ENCODE measurements at regions not wholly inside any gene's neighbourhood (a gene's known extent, or its start where the extent isn't known, plus 50 kb on each side); places are given as distances from the start of the nearest gene placed in this dataset.

GRCh38 chr2:766255-766654 lies 89.0 kb upstream of the TMEM18 start:
- no peak for DNase-seq
- Histone ChIP-seq H3K9me3 (ENCODE audit: control insufficient read depth, low read length) (no peaks in the 10 kb centered on the region), H3K27me3 (ENCODE audit: control insufficient read depth in 1 of 2, insufficient read depth in 1 of 2, low read length in 2 of 2) (no peaks in the 10 kb centered on the region), H2AFZ (ENCODE audit: low read depth, low read length) (no peak overlapping the region), H3K4me3 (ENCODE audit: insufficient read depth in 1 of 2, low read depth in 1 of 2, low read length in 2 of 2) (no peak overlapping the region), H3K14ac (ENCODE audit: low read length in 2 of 2) (no peak overlapping the region), H2BK120ac (ENCODE audit: low read depth, low read length) (no peak overlapping the region), H3K4me2 (ENCODE audit: low read length, poor library complexity, severe bottlenecking) (no peak overlapping the region), H3K4me1 (ENCODE audit: control insufficient read depth, insufficient read depth, low read depth, low read length) (peaks cover 14% of the 10 kb centered on the region), H2AK5ac (ENCODE audit: low read length, severe bottlenecking) (no peak overlapping the region), H3K9ac (ENCODE audit: low read length) (no peak overlapping the region), H4K91ac (ENCODE audit: low read length) (no peak overlapping the region), H3K18ac (ENCODE audit: low read depth in 1 of 2, low read length in 2 of 2) (no peak overlapping the region), H3K36me3 (ENCODE audit: control insufficient read depth in 1 of 2, insufficient read depth in 2 of 2, low read depth in 1 of 2, low read length in 2 of 2) (no peaks in the 10 kb centered on the region), H2BK12ac (ENCODE audit: low read length in 2 of 2) (no peak overlapping the region), H4K8ac (ENCODE audit: low read length) (no peak overlapping the region), H3K27ac (ENCODE audit: low read length, poor library complexity, severe bottlenecking) (no peak overlapping the region), H2BK5ac (ENCODE audit: low read depth, low read length, poor library complexity, severe bottlenecking) (no peak overlapping the region), H3K79me1 (replicated peaks; ENCODE audit: low read length, poor library complexity, severe bottlenecking) (no peaks in the 10 kb centered on the region), H3K4ac (ENCODE audit: low read depth in 1 of 2, low read length in 2 of 2) (no peak overlapping the region), H2BK15ac (ENCODE audit: low read depth, poor library complexity, severe bottlenecking) (no peak overlapping the region), H3K23ac (ENCODE audit: low read length in 2 of 2) (no peak overlapping the region)
- WGBS: 70% methylated on average over 13 of the region's 13 CpGs

GRCh38 chr2:765369-765768 lies 88.2 kb upstream of the TMEM18 start:
- H3K27ac ChIP-seq (ENCODE audit: low read length, poor library complexity, severe bottlenecking): no peak overlapping the region
- H3K4me2 ChIP-seq (ENCODE audit: low read length, poor library complexity, severe bottlenecking): no peak overlapping the region
- peaks cover 14% of the 10 kb centered on the region for H3K4me1 ChIP-seq (ENCODE audit: control insufficient read depth, insufficient read depth, low read depth, low read length)
- H4K91ac ChIP-seq (ENCODE audit: low read length): no peak overlapping the region
- H3K4me3 ChIP-seq (ENCODE audit: insufficient read depth in 1 of 2, low read depth in 1 of 2, low read length in 2 of 2): no peak overlapping the region
- H2BK12ac ChIP-seq (ENCODE audit: low read length in 2 of 2): no peak overlapping the region
- no peaks in the 10 kb centered on the region for H3K9me3 ChIP-seq (ENCODE audit: control insufficient read depth, low read length)
- H3K4ac ChIP-seq (ENCODE audit: low read depth in 1 of 2, low read length in 2 of 2): no peak overlapping the region
- WGBS: 89% methylated on average over 6 of the region's 6 CpGs
- no peak overlapping the region for H2BK120ac ChIP-seq (ENCODE audit: low read depth, low read length)
- H2BK15ac ChIP-seq (ENCODE audit: low read depth, poor library complexity, severe bottlenecking): no peak overlapping the region
- no peak overlapping the region for H3K23ac ChIP-seq (ENCODE audit: low read length in 2 of 2)
- no peak overlapping the region for H2AFZ ChIP-seq (ENCODE audit: low read depth, low read length)
- DNase-seq: no peak
- no peaks in the 10 kb centered on the region for H3K79me1 ChIP-seq (replicated peaks; ENCODE audit: low read length, poor library complexity, severe bottlenecking)
- H3K14ac ChIP-seq (ENCODE audit: low read length in 2 of 2): no peak overlapping the region
- no peak overlapping the region for H3K9ac ChIP-seq (ENCODE audit: low read length)
- no peak overlapping the region for H4K8ac ChIP-seq (ENCODE audit: low read length)
- no peak overlapping the region for H2AK5ac ChIP-seq (ENCODE audit: low read length, severe bottlenecking)
- H3K27me3 ChIP-seq (ENCODE audit: control insufficient read depth in 1 of 2, insufficient read depth in 1 of 2, low read length in 2 of 2): no peaks in the 10 kb centered on the region
- H3K18ac ChIP-seq (ENCODE audit: low read depth in 1 of 2, low read length in 2 of 2): no peak overlapping the region
- no peak overlapping the region for H2BK5ac ChIP-seq (ENCODE audit: low read depth, low read length, poor library complexity, severe bottlenecking)
- H3K36me3 ChIP-seq (ENCODE audit: control insufficient read depth in 1 of 2, insufficient read depth in 2 of 2, low read depth in 1 of 2, low read length in 2 of 2): no peaks in the 10 kb centered on the region

GRCh38 chr2:763766-764525 lies 86.7 kb upstream of the TMEM18 start:
- Histone ChIP-seq H4K8ac (ENCODE audit: low read length) (no peak overlapping the region), H3K27me3 (ENCODE audit: control insufficient read depth in 1 of 2, insufficient read depth in 1 of 2, low read length in 2 of 2) (no peaks in the 10 kb centered on the region), H3K4me2 (ENCODE audit: low read length, poor library complexity, severe bottlenecking) (no peak overlapping the region), H2AFZ (ENCODE audit: low read depth, low read length) (no peak overlapping the region), H3K18ac (ENCODE audit: low read depth in 1 of 2, low read length in 2 of 2) (no peak overlapping the region), H3K4me1 (ENCODE audit: control insufficient read depth, insufficient read depth, low read depth, low read length) (peaks cover 12% of the 10 kb centered on the region), H3K36me3 (ENCODE audit: control insufficient read depth in 1 of 2, insufficient read depth in 2 of 2, low read depth in 1 of 2, low read length in 2 of 2) (no peaks in the 10 kb centered on the region), H3K27ac (ENCODE audit: low read length, poor library complexity, severe bottlenecking) (no peak overlapping the region), H3K79me1 (replicated peaks; ENCODE audit: low read length, poor library complexity, severe bottlenecking) (no peaks in the 10 kb centered on the region), H3K23ac (ENCODE audit: low read length in 2 of 2) (no peak overlapping the region), H2BK15ac (ENCODE audit: low read depth, poor library complexity, severe bottlenecking) (no peak overlapping the region), H2BK120ac (ENCODE audit: low read depth, low read length) (no peak overlapping the region), H3K14ac (ENCODE audit: low read length in 2 of 2) (no peak overlapping the region), H2BK12ac (ENCODE audit: low read length in 2 of 2) (no peak overlapping the region), H3K4me3 (ENCODE audit: insufficient read depth in 1 of 2, low read depth in 1 of 2, low read length in 2 of 2) (no peak overlapping the region), H2BK5ac (ENCODE audit: low read depth, low read length, poor library complexity, severe bottlenecking) (no peak overlapping the region), H3K4ac (ENCODE audit: low read depth in 1 of 2, low read length in 2 of 2) (no peak overlapping the region), H3K9ac (ENCODE audit: low read length) (no peak overlapping the region), H2AK5ac (ENCODE audit: low read length, severe bottlenecking) (no peak overlapping the region), H3K9me3 (ENCODE audit: control insufficient read depth, low read length) (no peaks in the 10 kb centered on the region), H4K91ac (ENCODE audit: low read length) (no peak overlapping the region)
- 67% methylated on average over 16 of the region's 16 CpGs for WGBS
- DNase-seq: peak; percentile 32

GRCh38 chr2:762646-763045 lies 85.4 kb upstream of the TMEM18 start:
- Histone ChIP-seq H3K79me1 (replicated peaks; ENCODE audit: low read length, poor library complexity, severe bottlenecking) (no peaks in the 10 kb centered on the region), H3K27me3 (ENCODE audit: control insufficient read depth in 1 of 2, insufficient read depth in 1 of 2, low read length in 2 of 2) (peaks cover 0 to 3% of the 10 kb centered on the region in 2 experiments), H3K9me3 (ENCODE audit: control insufficient read depth, low read length) (no peaks in the 10 kb centered on the region), H3K4me1 (ENCODE audit: control insufficient read depth, insufficient read depth, low read depth, low read length) (peaks cover 15% of the 10 kb centered on the region), H4K8ac (ENCODE audit: low read length) (no peak overlapping the region), H3K14ac (ENCODE audit: low read length in 2 of 2) (no peak overlapping the region), H2AK5ac (ENCODE audit: low read length, severe bottlenecking) (no peak overlapping the region), H3K4me3 (ENCODE audit: insufficient read depth in 1 of 2, low read depth in 1 of 2, low read length in 2 of 2) (no peak overlapping the region), H2BK15ac (ENCODE audit: low read depth, poor library complexity, severe bottlenecking) (no peak overlapping the region), H2AFZ (ENCODE audit: low read depth, low read length) (no peak overlapping the region), H3K27ac (ENCODE audit: low read length, poor library complexity, severe bottlenecking) (no peak overlapping the region), H3K9ac (ENCODE audit: low read length) (no peak overlapping the region), H3K4me2 (ENCODE audit: low read length, poor library complexity, severe bottlenecking) (no peak overlapping the region), H3K18ac (ENCODE audit: low read depth in 1 of 2, low read length in 2 of 2) (no peak overlapping the region), H2BK120ac (ENCODE audit: low read depth, low read length) (no peak overlapping the region), H4K91ac (ENCODE audit: low read length) (no peak overlapping the region), H3K4ac (ENCODE audit: low read depth in 1 of 2, low read length in 2 of 2) (no peak overlapping the region), H3K23ac (ENCODE audit: low read length in 2 of 2) (no peak overlapping the region), H2BK12ac (ENCODE audit: low read length in 2 of 2) (no peak overlapping the region), H3K36me3 (ENCODE audit: control insufficient read depth in 1 of 2, insufficient read depth in 2 of 2, low read depth in 1 of 2, low read length in 2 of 2) (no peaks in the 10 kb centered on the region), H2BK5ac (ENCODE audit: low read depth, low read length, poor library complexity, severe bottlenecking) (no peak overlapping the region)
- no peak for DNase-seq
- WGBS: 73% methylated on average over 4 of the region's 4 CpGs

All from mesenchymal stem cell (in vitro differentiated cells and primary cell).